ENCODE measurements at regions not wholly inside any gene's neighbourhood (a gene's known extent, or its start where the extent isn't known, plus 50 kb on each side); places are given as distances from the start of the nearest gene placed in this dataset.

DNA sequence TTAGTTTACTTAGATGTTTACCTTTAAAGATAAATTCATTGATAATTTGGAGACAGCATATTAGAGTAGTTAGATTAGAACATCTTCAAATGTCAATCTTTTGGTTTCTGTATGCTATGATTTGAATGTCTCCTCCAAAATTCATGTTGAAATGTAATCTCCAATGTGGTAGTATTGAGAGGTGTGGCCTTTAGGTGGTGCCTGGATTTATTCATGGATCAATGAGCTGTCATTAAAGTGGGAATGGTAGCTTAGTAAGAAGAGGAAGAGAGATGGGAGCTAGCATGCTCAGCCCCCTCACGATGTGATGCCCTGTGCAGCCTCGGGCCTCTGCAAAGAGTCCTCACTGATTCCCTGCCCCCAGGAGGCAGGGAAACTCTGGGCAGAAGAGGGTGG, 133.6 kb upstream of the TUT7 start (continued):
- TF ChIP-seq, protein P1, sequence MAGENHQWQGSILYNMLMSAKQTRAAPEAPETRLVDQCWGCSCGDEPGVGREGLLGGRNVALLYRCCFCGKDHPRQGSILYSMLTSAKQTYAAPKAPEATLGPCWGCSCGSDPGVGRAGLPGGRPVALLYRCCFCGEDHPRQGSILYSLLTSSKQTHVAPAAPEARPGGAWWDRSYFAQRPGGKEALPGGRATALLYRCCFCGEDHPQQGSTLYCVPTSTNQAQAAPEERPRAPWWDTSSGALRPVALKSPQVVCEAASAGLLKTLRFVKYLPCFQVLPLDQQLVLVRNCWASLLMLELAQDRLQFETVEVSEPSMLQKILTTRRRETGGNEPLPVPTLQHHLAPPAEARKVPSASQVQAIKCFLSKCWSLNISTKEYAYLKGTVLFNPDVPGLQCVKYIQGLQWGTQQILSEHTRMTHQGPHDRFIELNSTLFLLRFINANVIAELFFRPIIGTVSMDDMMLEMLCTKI (IDR thresholded peaks at IDR 0.05; ENCODE audit: partially characterized antibody), result no peak
- no peak for TF ChIP-seq MXI1 (IDR thresholded peaks at IDR 0.05; ENCODE audit: low read depth, low read length)
- TF ChIP-seq TBL1XR1 (IDR thresholded peaks at IDR 0.05; ENCODE audit: low read length in 2 of 2), result no peak
- TF ChIP-seq TAF1 (IDR thresholded peaks at IDR 0.05; ENCODE audit: control insufficient read depth, extremely low read depth, insufficient read depth, low read length, severe bottlenecking), result no peak
- no peak for TF ChIP-seq ZNF586 (CRISPR knock-in tag; conservative IDR thresholded peaks at IDR 0.05)
- no peak for TF ChIP-seq SAP30 (IDR thresholded peaks at IDR 0.05; ENCODE audit: borderline replicate concordance, insufficient read depth, low read depth, low read length, poor library complexity, severe bottlenecking)
- TF ChIP-seq IRF2 (CRISPR knock-in tag; IDR thresholded peaks at IDR 0.05), result no peak

Data from K562 (cell line).